Naive thymus-derived CD4-positive, alpha-beta T cell (primary cell): ENCODE measurements at regions not wholly inside any gene's neighbourhood (a gene's known extent, or its start where the extent isn't known, plus 50 kb on each side); places are given as distances from the start of the nearest gene placed in this dataset.

ENCODE experiments used
- ATAC-seq: fragments of 150-1000 bp; cut with Tn5 transposase; 2 replicates; pipeline ENCODE4 v1.10.0; 2021; ENCODE audit warnings: mild to moderate bottlenecking, moderate library complexity
- CTCF ChIA-PET: fragments of 350-600 bp; sonication (Branson Sonifier 250); formaldehyde crosslinking; loops from one replicate; lab custom pipeline; 2021; ENCODE audit warnings: antibody characterized with exemption; lab: Charles Lee
- POLR2A ChIA-PET: fragments of 350-600 bp; sonication (Branson Sonifier 250); formaldehyde crosslinking; loops from one replicate; lab custom pipeline; 2021; ENCODE audit warnings: antibody characterized with exemption, inconsistent platforms; lab: Charles Lee
- DNase-seq, 9 donors: peaks; one replicate each; pipeline versions ENCODE4 v3.0.0 to v3.0.0-alpha.2; 2020 to 2022; ENCODE audit warnings: mixed read lengths in 1 of 9
- H3K27ac ChIP-seq: one replicate; pipeline ENCODE4 v1.7.0; 2013; ENCODE audit warnings: mild to moderate bottlenecking, low read depth, low read length, moderate library complexity
- H3K27me3 ChIP-seq, 2 donors: one replicate each; pipeline ENCODE4 v1.7.0; 2013; ENCODE audit warnings: low read length in 2 of 2, mild to moderate bottlenecking in 2 of 2, moderate library complexity in 2 of 2; ENCODE audit not compliant: control insufficient read depth in 2 of 2, insufficient read depth in 2 of 2
- H3K36me3 ChIP-seq, 3 experiments: 1 replicate in 2 of 3; 2 replicates in 1 of 3; pipeline ENCODE4 v1.7.0; 2013; ENCODE audit warnings: low read length in 3 of 3, mild to moderate bottlenecking in 3 of 3, moderate library complexity in 1 of 3; ENCODE audit not compliant: insufficient read depth in 3 of 3, control insufficient read depth in 2 of 3
- H3K4me1 ChIP-seq, 2 donors: one replicate each; pipeline ENCODE4 v1.7.0; 2013; ENCODE audit warnings: low read length in 2 of 2, mild to moderate bottlenecking in 2 of 2, moderate library complexity in 1 of 2; ENCODE audit not compliant: control insufficient read depth in 2 of 2, insufficient read depth in 2 of 2
- H3K4me3 ChIP-seq: 2 replicates; pipeline ENCODE4 v1.7.0; 2013; ENCODE audit warnings: mild to moderate bottlenecking, low read length
- H3K9me3 ChIP-seq, 3 experiments: 1 replicate in 2 of 3; 2 replicates in 1 of 3; pipeline ENCODE4 v1.7.0; 2013; ENCODE audit warnings: low read length in 3 of 3; ENCODE audit not compliant: control insufficient read depth in 2 of 3
- H3K27ac Mint-ChIP-seq, 9 donors: one replicate each; pipeline ENCODE4 v1.8.0; 2020 to 2022; ENCODE audit warnings: mixed read lengths in 9 of 9, mild to moderate bottlenecking in 8 of 9, moderate library complexity in 5 of 9, inconsistent platforms in 2 of 9
- H3K27me3 Mint-ChIP-seq, 5 donors: one replicate each; pipeline ENCODE4 v1.8.0; 2021 to 2022; ENCODE audit warnings: mixed read lengths in 5 of 5, mild to moderate bottlenecking in 1 of 5
- H3K36me3 Mint-ChIP-seq, 5 donors: one replicate each; pipeline ENCODE4 v1.8.0; 2020 to 2022; ENCODE audit warnings: mixed read lengths in 5 of 5, mild to moderate bottlenecking in 3 of 5, inconsistent platforms in 1 of 5
- H3K4me1 Mint-ChIP-seq, 7 donors: one replicate each; pipeline ENCODE4 v1.8.0; 2020 to 2022; ENCODE audit warnings: mixed read lengths in 7 of 7, mild to moderate bottlenecking in 3 of 7, inconsistent platforms in 1 of 7
- H3K4me3 Mint-ChIP-seq, 10 donors: one replicate each; pipeline ENCODE4 v1.8.0; 2020 to 2022; ENCODE audit warnings: mild to moderate bottlenecking in 10 of 10, mixed read lengths in 10 of 10, moderate library complexity in 6 of 10, inconsistent platforms in 2 of 10
- H3K9me3 Mint-ChIP-seq, 11 donors: one replicate each; pipeline ENCODE4 v1.8.0; 2020 to 2022; ENCODE audit warnings: mixed read lengths in 11 of 11, mild to moderate bottlenecking in 4 of 11, inconsistent platforms in 1 of 11, moderate library complexity in 1 of 11
- intact Hi-C, 2 donors: fragments of 100-400 bp; cut with micrococcal nuclease; formaldehyde crosslinking; loops; one replicate each; pipeline ENCODE4 v1.15.1; 2023

DNA sequence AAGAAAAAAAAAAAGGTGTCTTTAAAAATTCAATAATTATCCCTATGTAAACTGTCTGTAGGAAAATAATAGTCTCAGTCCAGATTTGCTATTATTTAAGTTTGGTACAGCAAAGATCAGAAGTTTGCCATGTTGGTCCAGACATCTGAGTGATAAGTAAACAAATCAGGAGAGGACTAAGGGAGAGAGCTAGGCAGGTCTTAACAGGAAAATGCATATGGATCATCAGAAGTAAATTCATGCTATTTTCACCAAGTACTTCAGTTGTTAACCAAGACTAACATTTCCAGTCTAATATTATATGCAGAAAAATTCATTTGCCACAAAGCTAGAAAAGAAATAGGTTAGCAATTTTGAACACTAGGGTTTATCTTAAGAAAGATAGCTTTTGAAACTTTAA is 95.0 kb upstream of the STK17B start:
- peaks cover 46 to 71% of the 10 kb centered on the region in 2 donors for H3K4me1 ChIP-seq
- H3K36me3 Mint-ChIP-seq: peaks cover 0 to 12% (median 0%) of the 10 kb centered on the region in 5 donors

DNA sequence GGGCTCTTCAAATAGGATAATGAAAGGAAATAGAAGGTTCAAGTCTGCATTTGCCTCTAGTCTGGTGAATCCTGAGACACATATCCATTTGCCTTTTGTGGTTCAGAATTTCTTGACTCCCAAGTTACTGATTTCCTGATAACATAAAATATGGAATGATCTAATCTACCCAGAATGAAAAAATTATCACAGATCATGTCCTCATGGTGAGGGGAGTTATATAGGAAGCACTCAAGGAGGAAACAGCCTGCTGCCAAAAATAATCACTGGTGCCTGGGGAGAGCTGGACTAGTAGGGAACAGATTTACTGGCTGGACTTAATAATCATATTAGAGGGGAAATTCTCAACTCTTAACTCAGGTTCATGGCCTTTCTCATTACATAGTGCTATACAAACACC is 95.5 kb upstream of the STK17B start:
- H3K27ac ChIP-seq: no peak overlapping the region
- ChIA-PET POLR2A (interaction anchor here (0.7 to 2.5 kb wide), 7 partner anchors 9 to 96 kb away, joined by 3 to 9 read pairs (median 4); partner anchors contain the start of gene STK17B), CTCF (interaction anchor here (0.8 to 1.5 kb wide), 5 partner anchors 10 to 100 kb away, joined by 4 to 6 read pairs (median 5); no protein-coding TSS in a partner anchor)
- no peak overlapping the region for H3K4me3 ChIP-seq
- H3K4me1 ChIP-seq: peaks cover 43 to 66% of the 10 kb centered on the region in 2 donors
- no peaks in the 10 kb centered on the region for H3K27me3 ChIP-seq
- peaks cover 40 to 84% (median 82%) of the 10 kb centered on the region in 7 donors for H3K4me1 Mint-ChIP-seq
- no peaks in the 10 kb centered on the region for H3K27me3 Mint-ChIP-seq
- no peak for ATAC-seq
- peaks cover 0 to 12% (median 0%) of the 10 kb centered on the region in 5 donors for H3K36me3 Mint-ChIP-seq
- H3K27ac Mint-ChIP-seq: peak overlapping the region in 8 of 9 donors; percentile 62 to 98 (median 89)
- H3K36me3 ChIP-seq: no peaks in the 10 kb centered on the region
- peak overlapping the region in 7 of 10 donors; percentile 1 to 93 (median 50) for H3K4me3 Mint-ChIP-seq
- intact Hi-C loops: loop anchor here (10.0 kb wide), 2 partner anchors 732 to 1038 kb away; no protein-coding TSS in a partner anchor
- no peaks in the 10 kb centered on the region for H3K9me3 ChIP-seq
- H3K9me3 Mint-ChIP-seq: no peaks in the 10 kb centered on the region
- no peak for DNase-seq

More for the DNA sequence above, 95.0 kb upstream of the STK17B start:
- Mint-ChIP-seq H3K4me3 (peak overlapping the region in 1 of 10 donors; percentile 46), H3K27ac (peak overlapping the region in 7 of 9 donors; percentile 20 to 99 (median 93)), H3K9me3 (no peaks in the 10 kb centered on the region), H3K27me3 (no peaks in the 10 kb centered on the region), H3K4me1 (peaks cover 40 to 86% (median 82%) of the 10 kb centered on the region in 7 donors)
- CTCF ChIA-PET: interaction anchor here (0.8 to 1.5 kb wide), 4 partner anchors 25 to 100 kb away, joined by 4 to 5 read pairs (median 4); no protein-coding TSS in a partner anchor
- POLR2A ChIA-PET: interaction anchor here (0.6 to 2.5 kb wide), 8 partner anchors 10 to 1057 kb away, joined by 3 to 9 read pairs (median 4); partner anchors contain the start of gene STK17B
- H3K4me3 ChIP-seq: no peak overlapping the region
- no peak for DNase-seq
- no peaks in the 10 kb centered on the region for H3K9me3 ChIP-seq
- H3K27me3 ChIP-seq: no peaks in the 10 kb centered on the region
- no peaks in the 10 kb centered on the region for H3K36me3 ChIP-seq
- intact Hi-C loops: loop anchor here (10.0 kb wide), 2 partner anchors 732 to 1038 kb away; no protein-coding TSS in a partner anchor
- no peak for ATAC-seq
- H3K27ac ChIP-seq: peak overlapping the region; percentile 12

- ChIA-PET POLR2A (interaction anchor here (0.6 to 1.8 kb wide), 8 partner anchors 8 to 101 kb away, joined by 3 to 7 read pairs (median 4); no protein-coding TSS in a partner anchor), CTCF (interaction anchor here (0.6 to 1.6 kb wide), 4 partner anchors 12 to 131 kb away, joined by 3 to 6 read pairs (median 4); no protein-coding TSS in a partner anchor)
- H3K27ac Mint-ChIP-seq: peak overlapping the region; percentile 44 to 98 (median 88)
- Histone ChIP-seq H3K27ac (peak overlapping the region; percentile 63), H3K9me3 (no peaks in the 10 kb centered on the region), H3K27me3 (no peaks in the 10 kb centered on the region), H3K4me1 (peaks cover 32 to 55% of the 10 kb centered on the region in 2 donors), H3K36me3 (no peaks in the 10 kb centered on the region), H3K4me3 (peak overlapping the region; percentile 33)
- H3K4me1 Mint-ChIP-seq: peaks cover 33 to 74% (median 70%) of the 10 kb centered on the region in 7 donors
- H3K9me3 Mint-ChIP-seq: no peaks in the 10 kb centered on the region
- DNase-seq (no peak), ATAC-seq (no peak)
- no peaks in the 10 kb centered on the region for H3K27me3 Mint-ChIP-seq
- peak overlapping the region; percentile 31 to 93 (median 69) for H3K4me3 Mint-ChIP-seq
- intact Hi-C loops: loop anchor here (1.0 to 10.0 kb wide), 3 partner anchors 8 to 1037 kb away; no protein-coding TSS in a partner anchor
- peaks cover 0 to 12% (median 0%) of the 10 kb centered on the region in 5 donors for H3K36me3 Mint-ChIP-seq
These were observed 96.6 kb upstream of the STK17B start for GRCh38 chr2:196268025-196268424.

DNA sequence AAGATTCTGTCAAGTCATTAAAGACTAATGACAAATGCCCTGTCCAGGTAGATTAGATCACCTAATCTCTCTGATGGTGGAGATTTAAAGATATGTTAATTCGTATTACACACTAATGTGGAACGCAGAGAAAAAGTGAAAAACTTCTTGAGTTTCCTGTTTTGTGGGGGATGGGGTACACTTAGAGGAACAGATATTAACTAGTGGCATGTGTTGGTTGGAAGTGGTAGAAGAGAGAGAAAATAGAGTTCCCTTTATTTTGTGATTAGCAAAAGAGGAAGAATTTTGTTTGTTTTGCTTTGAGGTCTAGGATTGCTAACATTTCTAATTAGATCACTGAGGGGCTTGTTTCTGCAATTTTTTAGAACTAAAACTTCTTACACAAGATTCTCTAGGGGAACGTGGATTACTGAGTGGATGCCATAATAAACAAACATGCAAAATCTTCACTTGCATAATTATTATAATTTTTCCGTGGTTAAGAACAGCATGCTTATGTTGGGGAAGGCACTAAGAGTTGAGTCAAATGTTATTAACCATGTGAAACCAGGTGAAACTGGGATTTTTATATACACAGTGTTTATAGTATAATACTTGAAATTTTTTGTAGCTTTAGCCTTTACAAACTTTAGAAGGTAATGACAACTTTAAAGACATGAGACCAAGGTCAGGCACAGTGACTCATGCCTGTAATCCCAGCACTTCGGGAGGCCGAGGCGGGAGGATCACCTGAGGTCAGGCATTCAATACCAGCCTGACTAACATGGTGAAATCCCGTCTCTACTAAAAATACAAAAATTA is 97.4 kb upstream of the STK17B start:
- Histone ChIP-seq H3K27ac (peak overlapping the region; percentile 63), H3K4me3 (peak overlapping the region; percentile 33), H3K36me3 (no peaks in the 10 kb centered on the region), H3K4me1 (peaks cover 27 to 53% of the 10 kb centered on the region in 2 donors), H3K9me3 (no peaks in the 10 kb centered on the region), H3K27me3 (no peaks in the 10 kb centered on the region)
- peak in 5 of 9 donors; percentile 14 to 47 (median 30) for DNase-seq
- Mint-ChIP-seq H3K4me1 (peaks cover 31 to 72% (median 66%) of the 10 kb centered on the region in 7 donors), H3K4me3 (peak overlapping the region; percentile 31 to 93 (median 69)), H3K36me3 (peaks cover 0 to 8% (median 0%) of the 10 kb centered on the region in 5 donors), H3K9me3 (no peaks in the 10 kb centered on the region), H3K27ac (peak overlapping the region; percentile 44 to 98 (median 88)), H3K27me3 (no peaks in the 10 kb centered on the region)
- intact Hi-C loops: loop anchor here (1.0 to 10.0 kb wide), 3 partner anchors 8 to 1036 kb away; no protein-coding TSS in a partner anchor
- ATAC-seq: peak; percentile 89
- POLR2A ChIA-PET: interaction anchor here (0.7 to 4.4 kb wide), 11 partner anchors 10 to 104 kb away, joined by 3 to 24 read pairs (median 3); no protein-coding TSS in a partner anchor
- CTCF ChIA-PET: interaction anchor here (0.7 to 1.6 kb wide), 3 partner anchors 29 to 102 kb away, joined by 4 to 5 read pairs (median 4); no protein-coding TSS in a partner anchor

DNA sequence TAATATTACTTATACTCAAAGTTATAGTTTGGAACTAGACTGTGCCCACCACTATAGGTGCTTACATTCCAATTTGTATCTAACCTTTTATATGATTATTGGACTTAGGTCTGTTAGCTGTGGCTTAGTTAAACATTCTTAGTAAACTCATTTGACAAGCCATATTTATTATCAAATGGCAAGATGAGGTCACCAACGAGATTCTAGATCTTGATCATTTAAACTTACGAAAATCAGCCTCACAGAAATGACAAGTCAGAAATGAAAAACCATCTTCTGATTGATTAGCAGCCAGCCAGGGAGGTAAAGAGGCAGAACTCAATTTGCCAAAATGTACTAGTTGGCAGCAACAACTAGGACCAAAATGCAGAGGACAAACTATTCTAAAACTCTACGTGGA is 100.4 kb upstream of the STK17B start:
- H3K4me3 ChIP-seq: no peak overlapping the region
- H3K4me1 ChIP-seq: peaks cover 42 to 62% of the 10 kb centered on the region in 2 donors
- CTCF ChIA-PET: interaction anchor here (0.8 to 1.2 kb wide), 5 partner anchors 9 to 194 kb away, joined by 3 to 5 read pairs (median 4); no protein-coding TSS in a partner anchor
- peak overlapping the region in 2 of 9 donors; percentile 27 to 41 for H3K27ac Mint-ChIP-seq
- DNase-seq (no peak), ATAC-seq (no peak)
- peaks cover 0 to 6% (median 0%) of the 10 kb centered on the region in 5 donors for H3K36me3 Mint-ChIP-seq
- H3K4me1 Mint-ChIP-seq: peaks cover 46 to 72% (median 65%) of the 10 kb centered on the region in 7 donors
- H3K27me3 ChIP-seq: no peaks in the 10 kb centered on the region
- H3K9me3 Mint-ChIP-seq: no peaks in the 10 kb centered on the region
- H3K27ac ChIP-seq: no peak overlapping the region
- no peaks in the 10 kb centered on the region for H3K36me3 ChIP-seq
- H3K4me3 Mint-ChIP-seq: no peak overlapping the region
- H3K9me3 ChIP-seq: no peaks in the 10 kb centered on the region
- intact Hi-C loops: no loop called here
- no peaks in the 10 kb centered on the region for H3K27me3 Mint-ChIP-seq
- POLR2A ChIA-PET: interaction anchor here (0.7 to 4.4 kb wide), 7 partner anchors 11 to 195 kb away, joined by 3 to 24 read pairs (median 5); no protein-coding TSS in a partner anchor
